ENCODE measurements at regions not wholly inside any gene's neighbourhood (a gene's known extent, or its start where the extent isn't known, plus 50 kb on each side); places are given as distances from the start of the nearest gene placed in this dataset.

DNA sequence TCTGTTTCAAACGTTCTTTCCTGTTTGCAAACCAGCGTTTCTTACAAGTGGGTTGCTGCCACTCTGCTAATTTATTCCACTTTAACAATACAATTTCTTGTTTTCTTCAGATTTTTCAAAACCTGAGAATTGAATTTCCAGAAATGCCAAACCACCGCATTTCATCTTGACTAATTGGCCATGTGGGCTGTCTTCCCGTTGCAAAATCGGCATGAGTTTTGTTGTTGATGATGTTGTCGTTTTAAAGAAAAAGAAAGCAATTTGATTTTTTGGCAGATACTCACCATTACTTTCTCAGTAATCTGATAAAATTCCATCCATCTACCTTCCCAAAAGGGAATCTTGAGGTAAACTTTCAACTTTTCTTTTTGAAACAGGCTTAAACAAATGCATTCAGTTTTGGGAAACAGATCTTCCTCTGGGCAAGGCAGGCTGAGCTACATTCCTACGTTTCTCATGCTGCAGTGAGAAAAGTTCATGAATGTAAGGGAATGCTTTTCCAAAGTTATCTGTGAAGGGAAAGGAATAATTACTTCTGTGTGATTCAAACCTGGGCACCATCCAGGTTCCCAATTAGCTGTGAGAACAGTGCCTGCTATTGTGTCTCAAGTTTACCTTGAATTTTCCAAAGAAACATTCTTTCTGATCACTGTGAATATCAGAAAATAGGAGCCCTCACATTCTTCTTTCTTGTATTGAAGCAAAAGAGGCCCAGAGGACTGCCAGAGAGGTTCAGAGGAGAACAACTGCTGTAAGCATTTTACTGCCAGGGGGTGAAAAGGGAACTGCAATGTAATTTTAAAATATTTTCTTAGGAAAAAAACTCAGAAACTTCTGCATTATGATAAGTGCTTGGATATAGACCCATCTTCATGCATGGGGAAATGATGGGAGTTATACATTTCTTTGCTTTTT, 100.7 kb upstream of the TUT7 start:
- H3K27ac ChIP-seq = no peak overlapping the region
- H3K9me3 ChIP-seq (replicated peaks in 1 of 11) = peaks cover 0 to 2% (median 0%) of the 10 kb centered on the region in 11 experiments; a peak in 2 of 22 replicates
- H3K36me3 ChIP-seq = no peaks in the 10 kb centered on the region
- peak overlapping the region in 1 of 11 experiments; percentile 10; a peak in 1 of 22 replicates for H3K4me2 ChIP-seq
- no peak overlapping the region for H3K4me3 ChIP-seq
- no peaks in the 10 kb centered on the region for H4K20me1 ChIP-seq
- no peaks in the 10 kb centered on the region for H3K4me1 ChIP-seq
- TF ChIP-seq Cebpa-rat (IDR thresholded peaks at IDR 0.05) = no peak
- no peaks in the 10 kb centered on the region for H3K27me3 ChIP-seq
- 0 out of 22 replicates have a peak overlapping the region, but pooled peaks of 1 of the 11 experiments have one; percentile 22 for H3K9ac ChIP-seq

DNA sequence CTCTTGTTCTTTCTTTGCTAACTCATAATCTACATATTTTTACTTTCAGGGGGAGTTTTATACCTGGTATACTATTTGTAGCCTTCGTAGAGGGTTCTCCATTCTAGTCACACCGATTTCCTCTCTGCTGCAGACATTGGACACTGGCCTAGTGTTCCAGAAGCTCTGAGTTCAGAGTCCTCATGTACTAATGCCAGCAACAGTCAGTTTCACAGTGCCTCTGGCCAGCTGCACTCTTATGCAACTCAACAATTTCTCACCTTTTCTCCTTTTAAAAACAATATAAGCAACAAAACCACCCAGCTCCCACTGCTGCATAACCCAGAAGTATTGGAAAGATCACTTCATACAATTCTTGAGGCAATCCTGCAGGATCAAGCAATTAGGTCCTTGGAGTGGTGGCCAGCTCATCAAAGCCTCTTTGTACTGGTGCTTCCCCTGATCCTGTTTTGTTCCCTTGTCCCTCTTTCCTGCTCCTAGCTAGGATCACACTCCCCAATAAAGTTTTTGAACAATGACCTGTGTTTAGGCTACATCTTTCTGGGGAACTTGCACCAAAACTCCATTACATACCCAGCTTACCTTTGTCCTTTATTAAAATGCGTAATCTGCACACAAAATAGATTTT, 98.1 kb upstream of the TUT7 start:
- no peak overlapping the region for H3K4me3 ChIP-seq
- H3K27ac ChIP-seq = no peak overlapping the region
- TF ChIP-seq Cebpa-rat (IDR thresholded peaks at IDR 0.05) = no peak
- no peaks in the 10 kb centered on the region for H4K20me1 ChIP-seq
- no peaks in the 10 kb centered on the region for H3K27me3 ChIP-seq
- H3K36me3 ChIP-seq = no peaks in the 10 kb centered on the region
- no peak overlapping the region for H3K4me2 ChIP-seq
- H3K9ac ChIP-seq = no peak overlapping the region
- H3K9me3 ChIP-seq (replicated peaks in 1 of 11) = peaks cover 0 to 9% (median 0%) of the 10 kb centered on the region in 11 experiments; a peak in 3 of 22 replicates
- no peaks in the 10 kb centered on the region for H3K4me1 ChIP-seq

DNA sequence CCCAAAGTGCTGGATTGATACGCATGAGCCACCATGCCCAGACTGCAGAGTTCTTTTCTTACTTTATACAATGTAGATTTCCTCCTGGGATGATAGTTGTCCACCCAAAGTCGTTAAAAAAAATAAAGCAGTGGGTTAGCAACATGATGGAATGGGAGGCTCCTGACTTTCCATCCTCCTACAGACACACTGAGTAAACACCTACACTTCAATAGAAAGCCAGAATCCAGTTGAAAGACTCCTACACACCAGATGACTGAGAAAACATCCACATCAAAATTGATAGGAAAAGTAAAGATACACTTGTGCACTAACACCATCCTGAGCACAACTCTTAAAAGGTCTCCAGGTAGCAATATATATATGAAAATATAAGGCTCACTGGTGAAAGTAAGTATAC, 95.0 kb upstream of the TUT7 start:
- no peaks in the 10 kb centered on the region for H3K27me3 ChIP-seq
- no peak overlapping the region for H3K27ac ChIP-seq
- H3K4me3 ChIP-seq = no peak overlapping the region
- H3K4me2 ChIP-seq = no peak overlapping the region
- H4K20me1 ChIP-seq = no peaks in the 10 kb centered on the region; a peak in 1 of 22 replicates
- peaks cover 0 to 9% (median 0%) of the 10 kb centered on the region in 11 experiments; a peak in 3 of 22 replicates for H3K9me3 ChIP-seq (replicated peaks in 1 of 11)
- H3K9ac ChIP-seq = no peak overlapping the region
- TF ChIP-seq Cebpa-rat (IDR thresholded peaks at IDR 0.05) = no peak
- H3K4me1 ChIP-seq = no peaks in the 10 kb centered on the region
- H3K36me3 ChIP-seq = no peaks in the 10 kb centered on the region

DNA sequence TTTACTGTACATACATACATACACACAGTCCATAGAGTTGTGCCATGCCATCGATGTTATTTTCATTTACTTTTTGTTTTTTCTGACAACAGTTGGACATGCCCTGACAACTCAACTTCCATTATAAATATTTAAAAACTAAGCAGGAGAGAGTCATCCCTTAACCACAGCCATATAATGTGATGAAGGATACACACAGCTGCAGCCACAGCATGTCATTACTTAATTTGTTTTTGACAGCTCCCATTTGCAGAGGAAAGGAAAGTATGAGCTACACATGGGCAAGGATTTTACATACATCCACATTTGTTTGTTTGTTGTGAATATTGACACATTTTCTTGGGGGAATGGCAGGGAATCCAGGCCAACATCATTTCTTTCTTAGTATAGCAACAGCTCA, 91.5 kb upstream of the TUT7 start:
- peaks cover 0 to 9% (median 0%) of the 10 kb centered on the region in 11 experiments; a peak in 3 of 22 replicates for H3K9me3 ChIP-seq (replicated peaks in 1 of 11)

DNA sequence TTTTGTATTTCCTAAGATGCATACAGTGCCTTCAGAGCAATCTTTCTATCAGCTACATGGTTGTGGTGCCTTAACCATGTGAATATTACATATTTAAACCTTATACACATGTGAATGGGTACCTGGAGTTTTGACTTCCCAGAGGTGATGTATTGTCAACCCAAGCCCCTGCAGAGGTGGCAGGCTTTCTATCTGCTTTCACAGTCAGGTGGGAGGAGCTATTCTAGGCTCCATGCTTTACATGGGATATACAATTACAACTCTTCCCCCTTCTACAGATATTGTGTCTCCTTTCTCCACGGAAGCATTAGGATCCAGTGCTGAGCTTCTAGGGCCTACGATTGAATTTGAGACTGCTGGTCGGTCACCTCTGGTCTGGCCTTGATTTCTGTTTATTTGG, 89.8 kb upstream of the TUT7 start:
- no peak overlapping the region for H3K27ac ChIP-seq
- no peaks in the 10 kb centered on the region for H3K4me1 ChIP-seq
- TF ChIP-seq Cebpa-rat (IDR thresholded peaks at IDR 0.05) = no peak
- H3K9ac ChIP-seq = no peak overlapping the region
- no peaks in the 10 kb centered on the region for H3K9me3 ChIP-seq (replicated peaks in 1 of 11)
- no peaks in the 10 kb centered on the region for H3K36me3 ChIP-seq
- H3K27me3 ChIP-seq = no peaks in the 10 kb centered on the region
- no peak overlapping the region for H3K4me2 ChIP-seq
- no peak overlapping the region for H3K4me3 ChIP-seq
- H4K20me1 ChIP-seq = no peaks in the 10 kb centered on the region; a peak in 1 of 22 replicates

More for the DNA sequence above, 91.5 kb upstream of the TUT7 start:
- H3K4me3 ChIP-seq = no peak overlapping the region
- no peaks in the 10 kb centered on the region; a peak in 1 of 22 replicates for H4K20me1 ChIP-seq
- no peak for TF ChIP-seq Cebpa-rat (IDR thresholded peaks at IDR 0.05)
- H3K9ac ChIP-seq = no peak overlapping the region
- H3K4me1 ChIP-seq = no peaks in the 10 kb centered on the region
- H3K4me2 ChIP-seq = no peak overlapping the region
- H3K36me3 ChIP-seq = no peaks in the 10 kb centered on the region
- H3K27me3 ChIP-seq = no peaks in the 10 kb centered on the region
- no peak overlapping the region for H3K27ac ChIP-seq

DNA sequence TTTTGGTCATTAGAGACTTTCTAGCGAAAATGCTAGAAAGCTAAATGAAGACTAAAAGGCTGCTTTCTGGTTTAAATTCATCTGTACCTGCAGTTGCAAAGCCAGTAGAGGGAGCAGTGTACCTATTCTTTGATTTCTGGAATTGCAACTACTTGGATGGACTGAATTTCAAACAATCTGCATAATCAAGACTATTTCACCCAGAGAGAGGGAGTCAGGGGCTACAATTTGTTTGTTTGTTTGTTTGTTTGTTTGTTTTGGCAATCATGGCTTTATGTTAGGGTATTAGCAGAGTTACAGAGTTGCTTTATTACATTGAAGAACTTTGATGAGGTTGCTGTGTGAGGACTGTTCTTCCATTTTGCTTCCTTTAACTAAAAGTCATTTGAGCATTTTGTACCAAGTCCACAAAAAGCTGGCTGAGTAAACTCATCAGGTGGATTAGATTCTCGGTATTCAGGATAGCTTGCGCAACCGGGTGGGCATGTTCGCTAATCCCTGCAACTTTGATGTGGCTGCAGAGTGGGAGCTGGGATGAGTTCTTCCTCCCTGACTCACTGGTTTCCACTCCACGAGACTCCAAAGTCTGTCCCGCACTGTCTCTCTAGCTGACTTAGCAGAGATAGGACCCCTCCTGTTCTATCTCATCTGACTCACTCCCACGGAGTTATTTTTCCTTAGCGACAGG, 80.0 kb upstream of the TUT7 start:
- H3K27ac ChIP-seq = no peak overlapping the region

DNA sequence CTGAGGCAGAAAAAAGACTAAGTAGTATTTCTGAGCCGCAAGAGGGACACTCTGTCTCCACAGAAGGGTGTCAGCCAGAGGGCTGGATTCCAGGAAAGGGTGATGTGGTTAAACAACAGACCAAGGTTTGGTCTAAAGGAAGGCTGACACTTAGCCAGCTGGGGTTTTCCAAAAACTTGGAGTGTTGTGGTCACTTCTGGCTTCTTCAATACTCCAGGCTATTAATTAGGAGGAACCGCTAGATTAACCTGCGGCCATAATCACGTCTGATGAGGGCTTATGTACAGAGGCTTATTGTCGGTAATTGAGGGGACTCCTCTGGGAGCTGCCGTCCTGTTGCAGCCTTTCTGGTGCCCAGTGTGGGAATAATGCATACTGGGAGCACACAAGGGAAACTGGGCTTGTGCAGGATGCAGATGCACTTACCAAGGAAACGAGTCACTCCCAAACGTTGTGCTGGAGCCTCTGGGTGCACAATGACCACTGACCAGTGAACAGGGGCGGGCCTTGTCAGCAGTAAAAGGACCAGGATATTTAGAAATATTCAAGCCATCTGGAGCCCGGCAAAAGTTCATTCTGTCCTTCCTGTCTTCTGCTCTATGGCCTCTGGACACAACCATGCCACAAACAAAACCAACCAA, 70.2 kb upstream of the TUT7 start:
- no peaks in the 10 kb centered on the region for H3K4me1 ChIP-seq
- H3K4me3 ChIP-seq = no peak overlapping the region
- no peak overlapping the region for H3K4me2 ChIP-seq
- H4K20me1 ChIP-seq = no peaks in the 10 kb centered on the region
- H3K9me3 ChIP-seq (replicated peaks in 1 of 11) = no peaks in the 10 kb centered on the region
- no peaks in the 10 kb centered on the region for H3K27me3 ChIP-seq
- H3K9ac ChIP-seq = no peak overlapping the region
- no peak overlapping the region for H3K27ac ChIP-seq
- no peak for TF ChIP-seq Cebpa-rat (IDR thresholded peaks at IDR 0.05)
- H3K36me3 ChIP-seq = no peaks in the 10 kb centered on the region

More for the DNA sequence above, 80.0 kb upstream of the TUT7 start:
- Histone ChIP-seq H3K4me1 (peaks cover 0 to 15% (median 2%) of the 10 kb centered on the region in 10 experiments; a peak in 7 of 20 replicates), H3K36me3 (no peaks in the 10 kb centered on the region), H3K4me3 (no peak overlapping the region), H4K20me1 (no peaks in the 10 kb centered on the region), H3K9me3 (replicated peaks in 1 of 11) (peaks cover 11 to 21% (median 13%) of the 10 kb centered on the region in 11 experiments; a peak in 21 of 22 replicates), H3K4me2 (peak overlapping the region in 3 of 11 experiments; percentile 10 to 42 (median 11); a peak in 3 of 22 replicates), H3K9ac (no peak overlapping the region), H3K27me3 (no peaks in the 10 kb centered on the region)
- peak in 4 of 11 experiments; percentile 16 to 35 (median 22); a peak in 1 of 22 replicates for TF ChIP-seq Cebpa-rat (IDR thresholded peaks at IDR 0.05)

DNA sequence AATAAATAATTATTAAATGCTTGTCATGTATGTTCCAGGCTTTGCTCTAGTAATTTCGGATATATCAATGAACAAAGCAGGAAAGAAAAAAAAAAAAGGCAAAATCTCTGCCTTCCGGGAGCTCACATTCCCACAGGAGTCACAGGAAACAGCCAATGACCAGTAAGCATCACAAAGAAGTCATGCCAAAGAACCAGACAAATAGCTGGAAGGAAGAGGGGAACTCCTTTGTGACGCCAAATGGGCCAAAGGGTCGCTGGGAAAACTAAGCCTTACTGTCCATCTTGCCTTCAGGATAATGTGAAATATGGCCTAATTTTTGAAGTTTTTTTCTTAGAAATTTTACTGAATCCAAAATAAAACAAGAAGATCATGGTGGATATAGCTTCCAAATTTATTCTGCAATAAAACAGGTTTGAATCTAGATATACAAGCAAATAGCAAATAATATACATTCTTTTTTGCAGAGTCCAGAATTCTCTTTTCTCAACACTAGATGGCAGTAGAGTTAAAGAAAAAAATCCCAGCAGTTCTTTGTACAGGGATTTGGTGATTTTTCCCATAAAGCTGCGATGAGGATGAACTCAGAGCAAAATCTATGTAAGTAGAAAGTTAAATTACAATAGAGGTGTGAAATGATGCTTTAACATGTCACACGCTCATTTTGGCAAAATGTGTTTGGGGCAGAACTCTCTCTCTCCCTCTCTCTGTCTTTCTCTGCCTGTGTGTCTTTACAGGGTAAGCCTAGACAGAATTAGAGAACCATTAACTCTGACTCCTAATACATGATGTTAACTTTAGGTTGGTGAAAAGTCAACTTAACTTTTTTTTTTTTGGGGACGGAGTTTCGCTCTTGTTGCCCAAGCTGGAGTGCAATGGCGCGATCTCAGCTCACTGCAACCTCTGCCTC, 60.0 kb upstream of the TUT7 start:
- TF ChIP-seq Cebpa-rat (IDR thresholded peaks at IDR 0.05) = no peak
- Histone ChIP-seq H3K9ac (no peak overlapping the region), H3K4me2 (no peak overlapping the region), H3K27ac (no peak overlapping the region), H3K4me1 (peaks cover 0 to 1% (median 0%) of the 10 kb centered on the region in 10 experiments; a peak in 2 of 20 replicates), H3K27me3 (no peaks in the 10 kb centered on the region), H3K9me3 (replicated peaks in 1 of 11) (peaks cover 0 to 9% (median 0%) of the 10 kb centered on the region in 11 experiments; a peak in 6 of 22 replicates), H3K4me3 (no peak overlapping the region), H3K36me3 (no peaks in the 10 kb centered on the region), H4K20me1 (no peaks in the 10 kb centered on the region)

Measured in BLaER1 treated with 17β-estradiol and CSF1 and Interleukin-3, amounts not matched to agents 10 nM and 100 nM (cell line).